Testis (tissue), 2 donors: ENCODE measurements at regions not wholly inside any gene's neighbourhood (a gene's known extent, or its start where the extent isn't known, plus 50 kb on each side); places are given as distances from the start of the nearest gene placed in this dataset.

Source experiments
- DNase-seq: peaks from one replicate; pipeline ENCODE4 v3.0.0-alpha.2; 2019
- H3K27ac ChIP-seq, 2 donors: fragments of 200-600 bp; sonication (generic); one replicate each; pipeline ENCODE4 v1.5.1; 2019
- H3K27me3 ChIP-seq: fragments of 200-600 bp; sonication (generic); one replicate; pipeline ENCODE4 v1.5.1; 2019
- H3K36me3 ChIP-seq: fragments of 200-600 bp; sonication (generic); one replicate; pipeline ENCODE4 v1.5.1; 2017; ENCODE audit warnings: low read depth; ENCODE audit errors: missing control alignments
- H3K4me1 ChIP-seq: fragments of 200-600 bp; sonication (generic); one replicate; pipeline ENCODE4 v1.5.1; 2019
- H3K4me3 ChIP-seq, 2 donors: fragments of 200-600 bp; sonication (generic); one replicate each; pipeline ENCODE4 v1.5.1; 2017 to 2019
- H3K9me3 ChIP-seq: fragments of 200-600 bp; sonication (generic); one replicate; pipeline ENCODE4 v1.5.1; 2017
- POLR2A ChIP-seq: fragments of 450-650 bp; IDR thresholded peaks from one replicate; pipeline ENCODE4 v1.6.1; 2017; ENCODE audit warnings: antibody characterized with exemption, mild to moderate bottlenecking, moderate library complexity
- WGBS, 2 donors: methylation state at CpG; one replicate each; pipeline ENCODE4 v1.1.5; 2018; 5-methylcytosine and 5-hydroxymethylcytosine counted together
- intact Hi-C: fragments of 100-400 bp; cut with DNase I; formaldehyde crosslinking; loops from one replicate; pipeline ENCODE4 v1.15.1; 2023; ENCODE audit warnings: low total_unique reads
- TF ChIP-seq, protein P1 (sequence below), 3 experiments: fragments of 450-650 bp in 2 of 3; fragments of 200-600 bp in 1 of 3; sonication (generic) in 1 of 3; IDR thresholded peaks; one replicate each; pipeline ENCODE4 v1.5.1; 2016 to 2019; ENCODE audit warnings: antibody characterized with exemption in 3 of 3, mild to moderate bottlenecking in 2 of 3, moderate library complexity in 1 of 3

DNA sequence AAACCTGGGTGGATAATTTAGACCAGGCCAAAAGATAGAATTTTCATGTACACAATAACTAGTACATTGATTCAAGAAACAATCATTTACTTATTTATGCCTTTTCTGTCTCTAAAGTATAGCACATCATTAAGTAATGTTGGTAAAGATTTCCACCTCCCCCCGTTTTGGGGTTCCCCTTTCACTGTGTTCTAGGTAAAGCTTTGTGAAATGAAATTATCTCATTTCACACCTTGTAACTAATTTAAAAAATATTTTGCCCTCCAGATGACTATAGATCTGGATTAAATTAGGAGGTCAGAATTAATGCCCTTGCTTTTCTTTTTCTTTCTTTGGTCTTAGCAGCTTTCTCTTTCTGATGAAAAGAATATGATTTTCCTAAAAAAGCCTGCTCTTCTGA lies 328.5 kb upstream of the TBC1D5 start:
- Histone ChIP-seq H3K9me3 (no peaks in the 10 kb centered on the region), H3K27ac (no peak overlapping the region), H3K4me1 (no peaks in the 10 kb centered on the region), H3K27me3 (no peaks in the 10 kb centered on the region), H3K4me3 (no peak overlapping the region), H3K36me3 (no peaks in the 10 kb centered on the region)
- no peak for DNase-seq
- WGBS, 2 donors, result 87 to 89% methylated on average over 1 of the region's 1 CpG
- TF ChIP-seq, protein P1, sequence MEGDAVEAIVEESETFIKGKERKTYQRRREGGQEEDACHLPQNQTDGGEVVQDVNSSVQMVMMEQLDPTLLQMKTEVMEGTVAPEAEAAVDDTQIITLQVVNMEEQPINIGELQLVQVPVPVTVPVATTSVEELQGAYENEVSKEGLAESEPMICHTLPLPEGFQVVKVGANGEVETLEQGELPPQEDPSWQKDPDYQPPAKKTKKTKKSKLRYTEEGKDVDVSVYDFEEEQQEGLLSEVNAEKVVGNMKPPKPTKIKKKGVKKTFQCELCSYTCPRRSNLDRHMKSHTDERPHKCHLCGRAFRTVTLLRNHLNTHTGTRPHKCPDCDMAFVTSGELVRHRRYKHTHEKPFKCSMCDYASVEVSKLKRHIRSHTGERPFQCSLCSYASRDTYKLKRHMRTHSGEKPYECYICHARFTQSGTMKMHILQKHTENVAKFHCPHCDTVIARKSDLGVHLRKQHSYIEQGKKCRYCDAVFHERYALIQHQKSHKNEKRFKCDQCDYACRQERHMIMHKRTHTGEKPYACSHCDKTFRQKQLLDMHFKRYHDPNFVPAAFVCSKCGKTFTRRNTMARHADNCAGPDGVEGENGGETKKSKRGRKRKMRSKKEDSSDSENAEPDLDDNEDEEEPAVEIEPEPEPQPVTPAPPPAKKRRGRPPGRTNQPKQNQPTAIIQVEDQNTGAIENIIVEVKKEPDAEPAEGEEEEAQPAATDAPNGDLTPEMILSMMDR (IDR thresholded peaks at IDR 0.05), result no peak
- no peak for TF ChIP-seq POLR2A
- intact Hi-C loops, result no loop called here

DNA sequence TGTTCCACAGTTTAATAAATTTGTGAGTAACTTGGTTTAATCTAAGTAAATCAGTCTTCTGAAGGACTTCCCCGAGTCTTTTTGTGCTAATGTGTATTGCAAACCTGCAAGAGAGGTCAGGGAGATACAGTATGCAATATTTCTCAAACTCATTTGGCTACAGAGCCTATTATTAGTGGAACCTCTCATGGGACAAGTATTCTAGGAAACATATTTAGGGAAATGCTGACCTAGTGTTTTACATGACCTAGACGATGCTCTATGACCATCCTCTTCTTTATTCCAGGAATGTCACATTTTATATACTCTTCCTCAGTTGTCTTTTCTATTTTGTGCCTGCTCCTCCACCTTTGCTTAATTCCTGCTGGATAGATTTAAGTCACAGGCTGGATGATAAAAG lies 327.8 kb upstream of the TBC1D5 start:
- DNase-seq, result no peak
- Histone ChIP-seq H3K27ac (no peak overlapping the region), H3K4me3 (no peak overlapping the region), H3K36me3 (no peaks in the 10 kb centered on the region), H3K4me1 (no peaks in the 10 kb centered on the region), H3K27me3 (no peaks in the 10 kb centered on the region), H3K9me3 (no peaks in the 10 kb centered on the region)
- intact Hi-C loops, result no loop called here
- TF ChIP-seq, protein P1 (IDR thresholded peaks at IDR 0.05), result no peak
- TF ChIP-seq POLR2A, result no peak
- 76 to 79% methylated on average over 2 of the region's 2 CpGs for WGBS, 2 donors

DNA sequence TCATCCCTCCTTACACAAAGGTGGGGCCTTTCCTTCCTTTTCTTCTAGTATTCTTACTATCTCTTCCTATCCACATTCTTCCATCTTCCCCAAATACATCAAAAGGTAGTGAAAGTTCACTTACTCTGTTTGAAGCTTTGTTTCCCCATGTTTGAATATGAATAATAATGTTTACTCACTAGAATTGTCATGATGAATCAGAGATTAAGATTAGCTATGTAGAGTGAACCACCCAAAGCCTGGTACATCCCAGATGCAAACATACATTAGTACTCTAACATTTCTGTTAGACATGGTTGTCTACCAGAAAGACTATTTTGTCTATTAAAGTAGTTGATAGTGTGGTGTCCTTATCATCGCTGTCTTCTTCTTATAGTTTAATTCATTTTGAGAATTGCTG lies 327.1 kb upstream of the TBC1D5 start:
- Histone ChIP-seq H3K27ac (no peak overlapping the region), H3K9me3 (no peaks in the 10 kb centered on the region), H3K27me3 (no peaks in the 10 kb centered on the region), H3K4me1 (no peaks in the 10 kb centered on the region), H3K36me3 (no peaks in the 10 kb centered on the region), H3K4me3 (no peak overlapping the region)
- no peak for TF ChIP-seq POLR2A
- TF ChIP-seq, protein P1 (IDR thresholded peaks at IDR 0.05), result no peak
- intact Hi-C loops, result no loop called here
- no peak for DNase-seq
- WGBS, 2 donors, result 93 to 100% methylated on average over 1 of the region's 1 CpG

DNA sequence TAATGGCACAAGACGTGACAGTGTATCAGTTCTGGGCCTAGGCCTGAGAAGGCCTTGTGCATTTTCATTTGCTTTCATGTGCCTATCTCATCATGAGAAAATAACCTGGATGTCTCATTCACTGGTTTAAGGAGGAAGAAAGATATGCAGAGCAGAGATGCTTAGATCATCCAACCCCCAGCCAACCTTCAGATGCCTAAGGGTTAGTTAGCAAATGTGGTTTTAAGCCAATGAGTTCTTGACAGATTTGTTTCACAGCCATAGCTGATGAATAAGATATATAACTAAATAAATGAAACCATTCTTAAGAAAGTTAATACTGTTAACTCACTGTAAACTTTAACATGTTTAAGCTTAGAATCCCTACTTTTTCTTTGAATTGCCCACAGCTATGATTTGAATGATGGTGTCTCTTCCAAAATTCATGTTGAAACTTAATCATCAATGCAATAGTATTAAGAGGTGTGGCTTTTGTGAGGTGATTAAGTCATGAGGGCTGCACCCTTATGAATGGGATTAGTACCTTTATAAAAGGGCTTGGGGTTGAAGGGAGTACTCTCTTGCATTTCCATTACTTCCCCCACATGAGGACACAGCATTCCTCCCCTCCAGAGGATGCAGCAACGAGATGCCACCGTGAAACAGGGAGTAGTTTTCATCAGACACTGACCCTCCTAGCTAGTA lies 324.6 kb upstream of the TBC1D5 start:
- Histone ChIP-seq H3K36me3 (no peaks in the 10 kb centered on the region), H3K9me3 (no peaks in the 10 kb centered on the region), H3K4me1 (no peaks in the 10 kb centered on the region), H3K4me3 (no peak overlapping the region), H3K27me3 (no peaks in the 10 kb centered on the region), H3K27ac (no peak overlapping the region)
- intact Hi-C loops, result no loop called here
- no peak for TF ChIP-seq POLR2A
- TF ChIP-seq, protein P1 (IDR thresholded peaks at IDR 0.05), result no peak
- 86 to 94% methylated on average over 3 of the region's 3 CpGs for WGBS, 2 donors
- no peak for DNase-seq

DNA sequence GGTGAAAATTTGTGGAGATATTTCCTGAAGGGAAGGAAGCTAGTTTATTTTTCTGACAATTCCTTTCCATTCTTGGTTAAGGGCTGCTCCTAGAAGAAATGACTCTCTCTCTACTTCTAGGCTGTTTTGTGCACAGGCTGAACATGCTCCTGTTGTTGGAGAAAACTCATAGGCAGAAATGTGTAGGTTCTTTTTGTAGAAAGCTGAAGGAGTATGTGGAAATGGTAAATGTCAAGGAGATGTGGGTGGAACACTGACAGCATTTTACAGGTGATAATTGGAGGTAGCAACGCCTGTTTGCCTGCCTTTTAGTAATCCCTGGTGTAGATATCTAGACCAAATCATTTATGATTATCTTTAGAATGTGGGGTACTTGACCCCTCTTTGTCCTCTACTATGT lies 322.2 kb upstream of the TBC1D5 start:
- no peaks in the 10 kb centered on the region for H3K4me1 ChIP-seq
- H3K27me3 ChIP-seq, result no peaks in the 10 kb centered on the region
- 81 to 84% methylated on average over 1 of the region's 1 CpG for WGBS, 2 donors
- H3K27ac ChIP-seq, result no peak overlapping the region
- H3K36me3 ChIP-seq, result no peaks in the 10 kb centered on the region
- no peaks in the 10 kb centered on the region for H3K9me3 ChIP-seq
- no peak for TF ChIP-seq POLR2A
- TF ChIP-seq, protein P1 (IDR thresholded peaks at IDR 0.05), result no peak
- no peak for DNase-seq
- intact Hi-C loops, result no loop called here
- H3K4me3 ChIP-seq, result no peak overlapping the region
